ENCODE measurements at regions not wholly inside any gene's neighbourhood (a gene's known extent, or its start where the extent isn't known, plus 50 kb on each side); places are given as distances from the start of the nearest gene placed in this dataset.

DNA sequence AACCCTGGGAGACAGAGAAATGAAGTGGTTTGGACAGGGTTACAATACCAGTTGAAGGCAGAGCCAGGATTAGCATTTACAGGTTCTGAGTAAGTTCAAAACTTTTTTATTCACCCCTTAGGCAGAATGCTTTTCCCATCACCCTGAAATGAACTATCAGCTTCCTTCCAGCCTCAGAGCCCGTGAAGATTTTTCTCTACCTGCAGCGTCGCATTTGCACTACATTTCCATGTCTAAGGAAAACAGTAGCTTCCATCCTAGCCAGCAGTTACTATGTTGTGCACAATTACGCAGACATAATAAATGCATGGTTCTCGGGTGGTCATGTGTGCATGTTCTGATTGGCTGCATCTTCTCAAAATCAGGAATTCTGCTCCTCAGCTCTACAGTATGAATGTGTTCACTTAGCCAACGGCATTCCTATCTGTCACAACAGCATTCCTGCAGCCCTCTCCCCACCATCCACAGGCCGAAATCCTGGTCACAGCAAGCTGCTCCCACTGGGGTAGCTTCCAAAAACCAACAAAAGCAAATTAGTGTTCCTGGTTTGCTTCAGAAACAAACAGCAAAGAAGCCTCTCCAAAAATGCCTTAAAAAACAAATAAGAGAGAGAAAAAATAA, 510.8 kb upstream of the SEMA6D start:
- DNase-seq (ENCODE audit: low spot score), result no peak

DNA sequence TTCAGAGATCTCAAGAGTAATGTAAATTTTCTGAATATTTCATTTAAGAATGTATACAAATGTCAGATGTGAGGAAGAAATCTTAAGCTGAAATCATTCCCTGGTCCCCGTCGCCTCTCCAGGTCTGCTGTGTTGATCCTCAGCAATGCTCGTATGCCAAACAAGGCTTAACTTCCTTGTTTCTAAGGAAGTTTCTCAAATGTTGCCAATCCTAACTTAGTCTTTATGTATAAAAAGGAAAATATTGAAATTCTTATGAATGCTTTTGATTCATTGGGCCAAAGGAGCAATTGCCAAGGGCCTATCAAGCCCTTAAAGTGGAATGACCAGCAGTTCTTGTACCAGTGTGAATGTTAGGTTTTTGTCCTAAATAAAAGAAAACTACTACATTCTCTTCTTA, 507.7 kb upstream of the SEMA6D start:
- no peak for DNase-seq (ENCODE audit: low spot score)

GRCh38 chr15:47212222-47213010, 504.9 kb upstream of the SEMA6D start:
- DNase-seq (ENCODE audit: low spot score), result no peak

DNA sequence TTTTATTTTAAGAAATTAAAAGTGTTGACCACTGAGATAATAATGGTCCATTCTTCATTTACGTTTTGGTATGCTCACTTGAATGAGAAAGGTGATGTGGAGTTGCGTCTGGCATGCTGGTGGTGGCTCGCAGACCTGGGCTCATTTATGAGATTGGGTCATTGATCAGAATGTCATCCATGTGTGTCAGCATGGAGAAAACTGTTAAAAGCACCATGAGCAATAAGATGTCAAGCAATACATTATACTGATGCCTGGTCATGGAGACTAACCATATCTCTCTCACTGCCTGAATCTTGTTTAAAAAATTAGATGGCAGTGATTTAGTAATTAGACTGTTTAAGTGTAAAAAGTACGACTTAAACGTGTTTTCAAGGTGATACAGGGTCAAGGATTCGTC, 503.4 kb upstream of the SEMA6D start:
- DNase-seq (ENCODE audit: low spot score), result no peak

- DNase-seq (ENCODE audit: low spot score), result no peak
Observed at GRCh38 chr15:47218295-47218694, 499.0 kb upstream of the SEMA6D start.

GRCh38 chr15:47244361-47244760, 472.9 kb upstream of the SEMA6D start:
- DNase-seq (ENCODE audit: low spot score), result no peak

GRCh38 chr15:47246317-47246716, 471.0 kb upstream of the SEMA6D start:
- DNase-seq (ENCODE audit: low spot score), result no peak

- DNase-seq (ENCODE audit: low spot score), result no peak
Observed at GRCh38 chr15:47258521-47258920, 458.8 kb upstream of the SEMA6D start.

DNA sequence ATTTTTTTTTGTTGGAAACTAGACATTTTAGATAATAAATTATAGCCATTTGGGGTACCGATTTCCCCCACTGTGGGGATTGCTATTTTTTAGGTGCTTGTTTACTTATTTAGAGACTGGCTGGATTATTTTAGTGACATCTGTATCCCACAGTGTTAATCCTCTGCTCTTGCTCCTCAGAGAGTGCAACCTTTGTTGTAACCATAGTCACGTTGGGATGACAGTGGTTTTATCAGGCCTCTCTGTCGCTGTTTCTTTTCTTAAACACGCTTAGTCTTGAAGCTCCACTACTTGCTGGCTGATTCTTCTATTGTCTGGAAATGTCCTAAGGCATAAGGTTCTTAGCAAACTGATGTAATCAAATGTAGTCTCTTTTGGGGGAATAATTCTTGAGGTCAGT, 451.6 kb upstream of the SEMA6D start:
- no peak for DNase-seq (ENCODE audit: low spot score)

GRCh38 chr15:47266566-47266965, 450.7 kb upstream of the SEMA6D start:
- DNase-seq (ENCODE audit: low spot score), result no peak

DNA sequence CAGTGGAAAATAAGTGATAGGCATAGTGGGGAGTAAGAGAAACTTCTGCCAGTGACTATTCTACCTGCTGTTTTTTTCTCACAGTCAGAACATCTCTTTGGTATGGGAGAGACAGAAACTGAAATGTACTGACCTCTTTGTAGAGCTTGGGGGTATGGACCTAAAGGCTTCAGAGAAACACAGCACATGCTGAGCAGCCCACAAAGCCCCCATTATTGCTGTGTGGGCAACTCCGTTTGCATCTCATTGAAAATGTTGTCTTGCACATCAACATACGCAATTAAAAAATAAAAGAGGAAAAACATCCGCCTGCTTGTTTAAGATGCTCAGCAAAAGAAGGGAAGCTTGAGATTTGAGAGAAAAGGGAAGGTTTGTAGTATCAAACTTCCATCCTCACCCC, 443.4 kb upstream of the SEMA6D start:
- DNase-seq (ENCODE audit: low spot score), result no peak

- no peak for DNase-seq (ENCODE audit: low spot score)
Observed at GRCh38 chr15:47283246-47283645, 434.1 kb upstream of the SEMA6D start.

DNA sequence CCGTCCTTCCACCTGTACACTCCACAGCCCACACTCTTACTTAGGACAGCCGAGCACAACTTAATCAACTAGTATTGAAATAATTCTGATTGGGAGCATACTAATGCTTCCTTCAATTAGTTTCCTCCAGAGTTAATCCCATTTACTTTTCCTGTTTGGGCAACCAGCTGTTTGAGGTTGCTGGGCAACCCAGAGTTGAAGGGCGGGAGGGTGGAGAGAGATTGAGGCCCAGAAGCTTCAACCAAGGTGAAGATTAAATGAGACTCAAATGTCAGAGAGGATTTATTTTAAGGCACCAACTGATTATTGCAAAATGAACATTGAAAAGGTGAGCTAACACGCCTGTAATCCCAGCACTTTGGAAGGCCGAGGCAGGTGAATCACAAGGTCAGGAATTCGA, 428.5 kb upstream of the SEMA6D start:
- no peak for DNase-seq (ENCODE audit: low spot score)

GRCh38 chr15:47289656-47290055, 427.6 kb upstream of the SEMA6D start:
- DNase-seq (ENCODE audit: low spot score), result no peak

DNA sequence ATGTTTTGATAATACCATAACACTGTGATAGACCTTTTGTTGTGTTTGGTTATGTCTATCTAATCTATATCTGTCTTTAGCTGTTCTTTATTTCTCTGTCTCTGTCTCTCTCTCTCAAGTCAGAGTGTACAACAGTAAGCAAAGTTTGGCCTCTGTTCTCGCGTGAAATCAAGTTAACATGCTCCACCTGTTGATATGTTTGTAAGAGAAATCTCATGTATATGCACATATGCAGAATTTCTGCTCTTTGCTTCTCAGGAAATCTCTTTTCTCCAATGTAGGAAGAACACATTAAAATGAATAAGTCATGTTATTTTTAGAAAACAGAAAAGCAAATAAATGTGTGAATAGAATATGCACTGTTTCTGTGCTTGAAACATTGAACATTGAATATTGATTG, 425.5 kb upstream of the SEMA6D start:
- DNase-seq (ENCODE audit: low spot score), result no peak

GRCh38 chr15:47292638-47293190, 424.6 kb upstream of the SEMA6D start:
- DNase-seq (ENCODE audit: low spot score), result no peak

DNA sequence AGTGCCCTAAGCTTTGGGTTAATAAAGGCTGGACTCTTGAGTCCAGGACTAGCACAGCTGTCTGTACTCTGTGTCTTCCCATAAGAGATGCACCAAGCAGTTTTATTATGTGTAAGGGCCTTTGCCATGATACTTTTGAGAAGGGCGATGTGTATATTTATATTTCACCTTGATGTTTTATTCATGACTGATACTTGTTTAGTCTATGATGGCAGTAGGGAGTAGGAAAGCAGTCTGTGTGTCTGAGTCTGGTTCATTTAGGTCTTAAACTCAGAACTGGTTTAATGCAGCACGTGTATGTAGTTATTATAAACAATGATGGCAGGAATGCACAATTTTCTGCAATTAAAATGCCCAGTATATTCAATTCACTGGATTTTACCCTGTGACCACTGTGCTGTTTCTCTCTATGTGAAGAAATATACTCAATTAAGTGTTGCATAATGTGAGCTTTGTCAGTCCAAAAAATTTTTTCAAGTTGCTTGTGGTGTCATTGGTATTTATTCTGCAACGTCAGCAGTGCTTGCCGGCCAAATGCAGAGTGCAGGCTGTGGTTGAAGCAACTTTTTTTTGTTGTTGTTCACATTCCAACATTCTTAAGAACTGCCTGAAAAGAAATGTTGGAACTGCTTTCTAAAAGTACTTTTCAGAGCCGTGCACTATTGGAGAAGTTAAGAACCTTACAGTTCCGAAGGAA, 423.7 kb upstream of the SEMA6D start:
- DNase-seq (ENCODE audit: low spot score), result no peak

DNA sequence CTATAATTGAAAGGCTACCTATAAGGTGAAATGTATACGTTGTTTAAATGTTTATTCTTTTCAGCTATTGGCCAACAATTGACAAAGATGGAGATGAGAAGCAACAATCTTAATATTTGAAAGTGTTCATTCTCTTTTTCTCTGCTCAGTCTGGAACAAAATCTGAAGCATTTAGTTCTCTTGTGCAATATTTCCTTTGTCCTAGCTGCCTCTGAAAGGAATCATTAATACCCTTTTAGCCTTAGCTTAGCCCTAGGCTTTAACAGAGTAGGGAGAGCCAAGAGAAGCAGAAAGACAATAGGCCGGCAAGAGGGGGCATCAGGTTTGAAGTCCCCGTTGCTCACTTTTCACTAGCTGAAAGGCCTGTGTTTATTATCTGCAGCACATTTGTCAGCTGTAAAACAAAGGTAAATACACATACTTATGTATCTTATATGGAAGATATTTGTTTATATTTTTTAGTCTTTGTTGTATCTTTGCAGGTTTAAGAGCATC, 422.5 kb upstream of the SEMA6D start:
- DNase-seq (ENCODE audit: low spot score), result no peak

DNA sequence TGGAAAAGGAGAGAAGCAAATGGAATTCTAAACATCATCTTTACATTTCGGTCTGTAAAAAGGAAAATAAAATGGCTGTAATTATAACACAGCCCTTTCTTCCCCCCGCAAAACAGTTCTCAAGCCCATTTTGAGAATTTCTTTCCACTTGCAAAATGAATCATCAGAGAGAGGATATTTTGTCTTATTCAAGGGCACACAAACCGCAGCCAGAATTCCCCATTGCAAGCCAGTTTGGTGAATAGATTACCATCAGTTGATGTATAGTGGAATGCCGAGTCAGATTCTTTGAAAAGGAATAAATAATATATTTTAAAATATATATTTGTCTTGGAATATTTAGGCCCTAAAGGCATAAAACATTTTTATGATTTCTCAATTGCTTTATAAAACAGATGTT, 420.4 kb upstream of the SEMA6D start:
- no peak for DNase-seq (ENCODE audit: low spot score)

DNA sequence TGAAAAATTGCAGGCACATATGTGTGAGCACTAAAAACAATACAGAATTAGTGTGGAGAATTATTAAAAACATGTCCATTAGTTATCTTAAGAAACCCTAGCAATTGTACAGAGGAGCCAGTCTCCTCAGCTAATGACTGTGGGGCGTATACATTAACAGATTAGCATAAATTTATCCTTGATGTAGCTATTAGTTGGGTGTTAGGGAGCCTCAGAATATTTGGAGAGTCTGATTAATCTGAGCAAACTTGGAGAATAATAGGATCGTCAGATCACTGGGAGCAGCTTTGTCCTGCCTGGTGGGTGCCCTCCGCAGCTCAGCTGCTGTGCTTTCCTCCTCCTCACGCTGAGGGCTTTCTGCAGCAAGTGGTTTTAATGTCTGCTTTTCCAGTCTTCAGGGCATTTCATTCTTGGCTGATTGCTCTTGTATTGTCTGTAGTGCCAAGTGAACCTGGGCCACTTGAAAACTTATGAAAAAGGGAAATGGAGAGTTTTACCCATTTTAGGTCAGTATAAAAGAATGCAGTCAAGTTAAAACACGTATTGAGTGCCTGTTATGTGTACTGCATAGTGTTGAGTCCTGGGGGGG, 417.4 kb upstream of the SEMA6D start:
- no peak for DNase-seq (ENCODE audit: low spot score)

DNA sequence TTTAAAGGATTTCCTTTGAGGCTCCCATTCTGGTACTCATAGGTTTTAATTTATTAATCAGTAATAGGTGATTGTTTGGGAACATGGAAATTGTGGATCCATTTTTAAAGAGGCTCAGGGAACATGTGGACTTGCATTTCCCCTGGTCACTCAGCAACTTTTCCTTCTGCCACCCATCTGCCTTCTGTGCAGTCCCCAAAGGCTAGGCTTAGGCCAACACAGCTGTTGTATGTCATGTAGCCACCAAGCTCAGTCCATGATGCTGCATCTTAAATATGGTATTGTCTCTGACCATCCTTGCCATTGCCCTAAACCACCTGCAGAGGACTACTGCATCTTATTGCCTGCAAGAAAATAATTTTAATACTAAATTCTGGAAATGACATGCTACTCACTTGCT, 416.7 kb upstream of the SEMA6D start:
- no peak for DNase-seq (ENCODE audit: low spot score)

GRCh38 chr15:47301481-47301880, 415.8 kb upstream of the SEMA6D start:
- DNase-seq (ENCODE audit: low spot score), result no peak
